ENCODE measurements at regions not wholly inside any gene's neighbourhood (a gene's known extent, or its start where the extent isn't known, plus 50 kb on each side); places are given as distances from the start of the nearest gene placed in this dataset.

DNA sequence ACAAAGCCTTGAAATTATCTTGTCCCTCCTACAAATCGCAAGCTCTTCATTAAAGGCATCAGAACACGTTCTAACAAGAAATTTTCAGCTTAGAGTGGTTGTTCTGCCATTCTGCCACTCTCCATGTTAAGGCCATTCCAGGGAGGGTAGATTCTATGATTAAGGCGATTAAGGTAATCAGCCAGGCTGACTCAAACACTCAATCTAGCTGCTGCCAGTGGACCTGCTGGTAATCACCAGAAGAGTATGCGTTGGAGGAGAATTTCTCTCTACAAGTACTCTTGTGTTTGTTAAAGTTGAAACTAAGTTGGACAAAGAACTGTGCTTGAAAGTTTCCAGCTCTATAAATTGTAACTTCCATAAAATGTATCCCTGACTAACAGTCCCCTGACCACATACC, 149.2 kb upstream of the COL1A2 start:
- peaks cover 3% of the 10 kb centered on the region for H3K27me3 Mint-ChIP-seq
- no peak overlapping the region for H3K27ac Mint-ChIP-seq
- H3K4me1 Mint-ChIP-seq = peaks cover 0 to 3% (median 0%) of the 10 kb centered on the region in 3 donors
- H3K36me3 Mint-ChIP-seq = peaks cover 2% of the 10 kb centered on the region
- no peaks in the 10 kb centered on the region for H3K9me3 Mint-ChIP-seq
- H3K4me3 Mint-ChIP-seq = no peak overlapping the region

DNA sequence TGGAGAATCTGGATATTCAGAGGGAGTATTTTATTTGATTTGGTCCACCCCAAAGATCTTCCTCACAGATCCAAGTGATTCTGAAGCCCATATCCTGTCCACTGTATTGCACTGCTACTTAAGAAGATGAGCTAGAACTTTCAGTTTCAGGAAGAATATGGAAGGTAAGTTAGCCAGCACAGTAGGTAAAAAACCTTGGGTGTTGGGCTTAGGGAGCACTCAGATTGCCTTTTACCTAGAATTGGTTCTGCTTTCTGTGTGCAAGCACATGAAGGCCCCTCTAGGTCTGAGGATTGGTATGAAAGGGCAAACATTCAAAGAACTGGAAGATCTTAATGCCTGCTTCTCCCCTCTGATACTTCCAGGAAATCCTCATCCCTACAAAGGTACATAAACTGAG, 146.7 kb upstream of the COL1A2 start:
- Mint-ChIP-seq H3K27ac (no peak overlapping the region), H3K9me3 (no peaks in the 10 kb centered on the region), H3K27me3 (peaks cover 3% of the 10 kb centered on the region)

DNA sequence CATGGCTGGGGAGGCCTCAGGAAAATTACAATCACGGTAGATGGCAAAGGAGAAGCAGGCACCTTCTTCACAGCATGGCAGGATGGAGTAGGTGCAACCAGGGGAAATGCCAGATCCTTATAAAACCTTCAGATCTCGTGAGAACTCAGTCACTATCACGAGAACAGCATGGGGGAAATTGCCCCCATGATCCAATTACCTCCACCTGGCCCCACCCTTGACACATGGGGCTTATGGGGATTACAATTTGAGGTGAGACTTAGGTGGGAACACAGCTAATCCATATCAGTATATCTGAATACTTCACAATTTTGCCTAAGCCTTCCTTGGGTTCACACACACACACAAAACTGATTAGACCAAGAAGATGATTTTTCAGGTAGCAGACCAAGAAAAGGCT, 145.1 kb upstream of the COL1A2 start:
- Mint-ChIP-seq H3K27me3 (peaks cover 3% of the 10 kb centered on the region), H3K9me3 (no peaks in the 10 kb centered on the region), H3K4me3 (no peak overlapping the region), H3K4me1 (peaks cover 0 to 3% (median 0%) of the 10 kb centered on the region in 3 donors), H3K27ac (no peak overlapping the region), H3K36me3 (peaks cover 2% of the 10 kb centered on the region)

More for the DNA sequence above, 146.7 kb upstream of the COL1A2 start:
- peaks cover 0 to 3% (median 0%) of the 10 kb centered on the region in 3 donors for H3K4me1 Mint-ChIP-seq
- H3K36me3 Mint-ChIP-seq = peaks cover 2% of the 10 kb centered on the region
- no peak overlapping the region for H3K4me3 Mint-ChIP-seq

DNA sequence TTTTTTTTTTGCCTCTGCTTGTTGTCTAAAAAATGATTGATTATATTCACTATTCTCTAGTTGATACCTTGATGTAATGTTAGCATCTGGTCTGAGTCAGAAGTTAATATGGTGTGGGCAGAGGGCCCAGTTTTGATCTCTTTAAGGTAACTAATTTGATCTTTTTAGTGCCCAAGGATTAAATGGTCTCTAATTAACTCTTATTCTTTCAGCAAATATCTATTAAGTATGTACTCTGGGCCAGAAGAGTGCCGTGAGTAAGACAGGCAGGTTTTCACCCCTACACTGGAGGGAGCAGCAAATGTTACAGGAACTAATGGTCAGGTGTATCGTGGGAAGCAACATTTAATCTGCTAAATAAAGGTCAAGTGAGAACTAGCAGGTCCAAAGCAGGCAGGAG, 144.6 kb upstream of the COL1A2 start:
- Mint-ChIP-seq H3K9me3 (peaks cover 0 to under 1% (median 0%) of the 10 kb centered on the region in 3 donors), H3K4me1 (peaks cover 0 to 3% (median 0%) of the 10 kb centered on the region in 3 donors), H3K4me3 (no peak overlapping the region), H3K36me3 (peaks cover under 1% of the 10 kb centered on the region), H3K27me3 (peaks cover 3% of the 10 kb centered on the region), H3K27ac (no peak overlapping the region)

DNA sequence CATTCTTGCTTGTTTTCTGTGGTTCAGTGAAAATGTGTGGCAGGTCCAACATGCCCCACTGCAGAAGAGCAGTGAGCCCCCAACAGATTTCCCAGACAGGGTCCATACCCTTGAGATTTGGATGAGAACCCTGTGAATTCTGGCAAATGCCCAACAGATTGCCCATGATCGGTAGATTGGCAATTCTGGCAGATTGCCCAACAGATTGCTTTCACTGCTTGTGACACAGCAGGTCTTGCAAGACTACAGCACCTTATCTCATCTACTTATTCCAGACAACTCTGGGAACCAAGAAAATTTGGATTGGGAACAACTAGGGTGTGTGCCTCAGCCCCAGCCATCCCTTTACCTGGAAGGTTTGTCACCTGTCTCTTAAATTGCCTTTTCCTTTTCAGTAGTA, 143.7 kb upstream of the COL1A2 start:
- no peaks in the 10 kb centered on the region for H3K36me3 Mint-ChIP-seq
- peaks cover 0 to 3% (median 0%) of the 10 kb centered on the region in 3 donors for H3K4me1 Mint-ChIP-seq
- peaks cover 3% of the 10 kb centered on the region for H3K27me3 Mint-ChIP-seq
- no peak overlapping the region for H3K4me3 Mint-ChIP-seq
- no peak overlapping the region for H3K27ac Mint-ChIP-seq
- peaks cover 0 to 2% (median 0%) of the 10 kb centered on the region in 3 donors for H3K9me3 Mint-ChIP-seq

DNA sequence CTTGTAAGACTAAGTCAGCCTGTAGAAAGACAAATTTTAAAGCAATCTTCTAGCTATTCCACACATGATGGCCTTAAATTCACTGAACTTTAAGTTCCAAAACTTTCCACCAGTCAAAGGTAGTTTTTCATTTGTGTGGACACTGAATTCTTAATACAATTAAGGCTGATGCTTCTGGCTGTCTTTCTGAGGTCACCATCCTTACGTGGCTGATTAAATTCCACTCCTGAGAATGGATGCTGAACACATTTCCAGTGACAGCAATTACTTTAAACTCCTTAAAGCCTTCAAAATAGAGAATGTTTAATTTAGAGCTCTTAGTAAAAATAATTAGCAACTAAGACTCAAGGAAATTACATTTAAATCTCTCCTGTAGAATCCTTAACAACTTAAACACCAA, 142.6 kb upstream of the COL1A2 start:
- H3K4me3 Mint-ChIP-seq = no peak overlapping the region
- H3K4me1 Mint-ChIP-seq = peaks cover 0 to 3% (median 0%) of the 10 kb centered on the region in 3 donors
- no peaks in the 10 kb centered on the region for H3K27me3 Mint-ChIP-seq
- no peaks in the 10 kb centered on the region for H3K36me3 Mint-ChIP-seq
- peaks cover 0 to 2% (median 0%) of the 10 kb centered on the region in 3 donors for H3K9me3 Mint-ChIP-seq
- H3K27ac Mint-ChIP-seq = no peak overlapping the region

DNA sequence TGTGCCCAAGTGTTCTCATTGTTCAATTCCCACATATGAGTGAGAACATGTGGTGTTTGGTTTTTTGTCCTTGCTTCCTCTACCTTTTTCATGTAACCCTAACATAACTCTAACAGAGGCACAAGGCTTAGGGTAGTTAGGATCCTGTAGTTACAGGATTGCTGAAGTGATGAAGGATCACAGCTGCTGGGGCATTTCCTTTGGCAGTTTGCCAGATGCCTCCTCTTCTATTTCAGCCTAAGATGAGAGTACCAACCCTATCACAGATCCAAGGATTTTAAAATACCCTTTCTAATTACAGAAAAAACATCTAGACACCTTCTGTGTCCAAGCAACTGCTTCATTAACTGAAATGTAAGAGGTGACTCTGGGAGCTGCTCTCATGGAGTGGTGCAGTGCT, 141.7 kb upstream of the COL1A2 start:
- no peak overlapping the region for H3K27ac Mint-ChIP-seq
- H3K9me3 Mint-ChIP-seq = peaks cover 0 to 2% (median 0%) of the 10 kb centered on the region in 3 donors
- no peaks in the 10 kb centered on the region for H3K36me3 Mint-ChIP-seq
- no peaks in the 10 kb centered on the region for H3K4me1 Mint-ChIP-seq
- H3K4me3 Mint-ChIP-seq = no peak overlapping the region
- H3K27me3 Mint-ChIP-seq = no peaks in the 10 kb centered on the region

DNA sequence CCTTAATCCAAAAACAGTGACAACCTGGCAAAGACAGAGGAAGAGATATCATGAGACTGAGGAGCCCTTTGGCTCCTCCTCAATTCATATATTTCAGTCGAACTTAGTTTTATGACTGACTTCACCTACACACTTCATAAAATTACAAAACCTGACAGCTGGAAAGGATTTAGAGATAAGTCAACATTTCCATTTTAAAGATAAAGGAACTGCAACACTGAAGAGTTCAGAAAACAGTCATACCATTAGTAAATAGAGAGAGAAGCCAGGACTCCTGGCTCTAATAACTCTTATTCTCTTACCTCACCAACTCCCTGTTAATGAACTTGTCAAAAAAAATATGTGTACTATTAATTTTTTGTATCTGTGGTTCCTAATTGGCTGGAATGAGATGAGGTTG, 141.0 kb upstream of the COL1A2 start:
- peaks cover 0 to 2% (median 0%) of the 10 kb centered on the region in 3 donors for H3K9me3 Mint-ChIP-seq
- H3K4me3 Mint-ChIP-seq = no peak overlapping the region
- H3K4me1 Mint-ChIP-seq = no peaks in the 10 kb centered on the region
- H3K27ac Mint-ChIP-seq = no peak overlapping the region
- H3K36me3 Mint-ChIP-seq = no peaks in the 10 kb centered on the region
- no peaks in the 10 kb centered on the region for H3K27me3 Mint-ChIP-seq

DNA sequence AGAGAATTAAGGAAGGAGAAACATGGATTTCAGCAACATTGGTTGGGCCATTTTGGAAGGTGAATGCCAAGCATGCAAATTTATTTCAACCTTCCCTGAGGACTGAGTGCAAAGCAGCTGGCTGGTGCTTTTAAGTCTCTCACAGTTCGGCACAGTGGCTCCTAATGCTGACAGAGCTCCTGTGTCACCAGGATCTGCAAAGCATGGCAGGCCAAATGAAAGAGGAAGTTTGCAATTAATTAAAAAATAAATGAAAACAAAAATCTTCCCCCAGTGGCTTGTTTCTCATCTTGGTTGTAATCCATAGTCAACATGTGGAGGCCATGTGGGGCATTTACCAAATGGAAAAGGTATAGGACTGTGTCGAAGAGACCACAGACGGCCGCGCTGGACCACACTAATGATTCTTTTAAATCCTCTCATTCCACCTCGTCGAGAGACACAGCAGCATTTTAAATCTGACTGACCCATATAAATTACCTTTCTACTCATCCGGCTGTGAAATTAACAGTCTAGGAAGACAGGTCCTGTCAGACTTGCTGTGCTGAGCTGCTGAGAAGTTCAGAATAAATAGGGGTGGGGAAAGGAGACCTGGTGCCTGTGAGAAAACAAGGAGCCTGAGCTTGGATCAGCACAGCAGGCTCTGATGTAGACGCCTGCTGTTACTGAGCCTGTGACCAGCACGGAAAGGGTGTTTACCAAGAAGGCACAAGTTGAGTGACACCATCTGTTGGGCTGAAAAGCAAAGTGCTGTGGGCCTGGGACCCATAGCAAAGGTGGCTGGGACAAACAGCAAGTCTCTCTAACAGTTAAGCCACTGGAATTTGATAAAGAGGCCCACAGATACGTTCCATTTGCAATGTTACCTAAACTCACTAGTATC, 136.0 kb upstream of the COL1A2 start:
- H3K9me3 Mint-ChIP-seq = peaks cover 0 to 2% (median 0%) of the 10 kb centered on the region in 3 donors
- H3K4me1 Mint-ChIP-seq = peaks cover 1 to 5% (median 2%) of the 10 kb centered on the region in 3 donors
- H3K27ac Mint-ChIP-seq = no peak overlapping the region
- peaks cover 5% of the 10 kb centered on the region for H3K27me3 Mint-ChIP-seq
- H3K4me3 Mint-ChIP-seq = no peak overlapping the region
- H3K36me3 Mint-ChIP-seq = no peaks in the 10 kb centered on the region

DNA sequence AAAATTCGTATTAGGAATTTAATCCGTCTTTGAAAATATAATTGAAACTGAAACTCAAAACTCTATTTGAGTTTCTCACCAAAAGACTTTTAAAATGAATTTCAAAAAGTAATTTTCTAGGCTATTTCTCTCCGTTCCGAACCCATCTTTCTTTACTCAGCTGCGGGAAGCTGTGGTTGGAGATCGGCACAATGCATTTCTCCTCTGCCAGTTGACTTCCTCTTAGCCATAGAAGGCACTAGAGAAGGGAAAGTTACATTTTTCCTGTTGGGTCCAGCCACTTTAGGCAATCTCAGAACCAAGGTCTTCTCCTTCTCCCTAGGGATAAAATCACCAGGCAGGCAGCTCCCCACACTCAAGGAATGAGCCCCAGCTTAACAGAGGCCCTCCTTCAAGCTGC, 133.6 kb upstream of the COL1A2 start:
- no peak overlapping the region for H3K27ac Mint-ChIP-seq
- H3K4me3 Mint-ChIP-seq = no peak overlapping the region
- peaks cover 1 to 5% (median 2%) of the 10 kb centered on the region in 3 donors for H3K4me1 Mint-ChIP-seq
- no peaks in the 10 kb centered on the region for H3K9me3 Mint-ChIP-seq
- H3K27me3 Mint-ChIP-seq = peaks cover 5% of the 10 kb centered on the region
- no peaks in the 10 kb centered on the region for H3K36me3 Mint-ChIP-seq

DNA sequence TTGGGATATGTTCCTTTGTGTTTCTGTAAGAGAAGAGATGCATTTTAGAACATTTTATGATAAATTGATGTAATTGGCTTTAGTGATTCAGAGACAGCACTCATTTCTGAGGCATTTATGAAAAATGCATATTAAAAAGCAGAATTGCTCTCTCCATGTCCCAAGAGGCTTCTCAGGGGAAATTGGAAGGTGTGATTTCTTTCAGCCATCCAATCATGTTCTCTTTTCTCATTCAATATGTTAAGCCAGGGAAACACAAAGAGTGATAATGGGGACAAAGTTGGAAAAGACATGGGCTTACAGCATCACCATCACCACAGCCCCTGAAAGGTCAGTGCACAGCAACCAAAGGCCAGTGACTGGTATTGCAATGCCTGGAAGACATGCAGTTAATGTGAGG, 129.9 kb upstream of the COL1A2 start:
- no peaks in the 10 kb centered on the region for H3K36me3 Mint-ChIP-seq
- H3K27ac Mint-ChIP-seq = no peak overlapping the region
- H3K4me1 Mint-ChIP-seq = peaks cover 1 to 5% (median 2%) of the 10 kb centered on the region in 3 donors

DNA sequence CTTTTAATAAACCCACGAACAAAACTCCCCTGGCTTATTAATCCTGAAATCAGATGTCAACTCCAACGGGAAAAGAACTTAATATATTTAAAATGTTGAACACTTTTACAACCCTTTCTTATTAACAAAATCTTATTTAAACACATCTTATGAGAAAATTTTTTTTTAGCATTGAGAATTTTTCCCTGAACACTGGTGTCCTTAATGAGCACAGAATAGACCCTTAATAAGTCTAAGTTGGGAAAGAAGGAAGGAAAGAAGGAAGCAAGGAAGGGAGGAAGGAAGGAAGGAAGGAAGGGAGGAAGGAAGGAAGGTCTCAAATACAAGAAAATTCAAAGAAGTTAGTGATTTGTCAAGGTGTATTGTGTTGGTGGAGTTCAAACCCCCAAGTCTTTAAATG, 129.2 kb upstream of the COL1A2 start:
- peaks cover 5% of the 10 kb centered on the region for H3K27me3 Mint-ChIP-seq
- no peaks in the 10 kb centered on the region for H3K9me3 Mint-ChIP-seq
- H3K36me3 Mint-ChIP-seq = no peaks in the 10 kb centered on the region
- peaks cover 1 to 5% (median 2%) of the 10 kb centered on the region in 3 donors for H3K4me1 Mint-ChIP-seq
- H3K4me3 Mint-ChIP-seq = no peak overlapping the region
- no peak overlapping the region for H3K27ac Mint-ChIP-seq

More for the DNA sequence above, 129.9 kb upstream of the COL1A2 start:
- peaks cover 7% of the 10 kb centered on the region for H3K27me3 Mint-ChIP-seq
- H3K9me3 Mint-ChIP-seq = no peaks in the 10 kb centered on the region
- no peak overlapping the region for H3K4me3 Mint-ChIP-seq

DNA sequence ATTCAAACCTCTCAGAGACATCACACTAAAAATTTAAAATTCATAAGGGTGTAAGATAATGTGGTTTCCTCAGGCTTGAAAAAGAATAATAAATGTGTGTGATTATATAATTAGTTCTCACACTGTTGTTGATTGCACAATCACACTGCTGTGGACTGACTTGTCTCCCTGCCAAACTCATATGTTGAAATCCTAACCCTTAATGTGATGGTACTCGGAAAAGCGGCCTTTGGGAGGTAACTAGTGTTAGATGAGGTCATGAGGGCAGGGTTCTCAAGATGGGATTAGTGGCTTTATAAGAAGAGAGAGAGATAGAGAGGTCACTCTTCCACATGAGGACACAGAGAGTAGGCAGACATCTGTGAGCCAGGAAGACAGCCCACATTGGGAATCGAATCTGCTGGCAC, 128.5 kb upstream of the COL1A2 start:
- H3K9me3 Mint-ChIP-seq = no peaks in the 10 kb centered on the region
- H3K27ac Mint-ChIP-seq = no peak overlapping the region
- no peaks in the 10 kb centered on the region for H3K36me3 Mint-ChIP-seq
- no peak overlapping the region for H3K4me3 Mint-ChIP-seq
- peaks cover 5% of the 10 kb centered on the region for H3K27me3 Mint-ChIP-seq
- peaks cover 0 to 5% (median 0%) of the 10 kb centered on the region in 3 donors for H3K4me1 Mint-ChIP-seq

DNA sequence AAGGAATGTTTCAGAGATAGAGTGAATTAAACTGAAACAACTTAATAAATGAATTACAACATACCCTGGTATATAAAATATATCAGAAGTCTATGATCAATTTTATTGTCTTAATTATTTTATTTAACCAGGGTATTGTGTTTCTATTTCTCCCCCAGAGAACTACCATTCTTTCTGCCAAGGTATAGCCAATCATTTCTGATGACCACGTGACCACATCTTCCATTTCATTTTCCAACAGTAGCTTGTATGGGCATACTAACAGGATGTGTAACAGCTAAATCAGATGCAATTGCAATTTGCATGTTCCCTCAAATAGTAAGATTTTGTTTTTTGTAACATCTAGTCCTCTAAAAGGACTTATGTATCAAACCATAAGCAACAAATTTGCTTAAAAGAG, 123.9 kb upstream of the COL1A2 start:
- Mint-ChIP-seq H3K36me3 (no peaks in the 10 kb centered on the region), H3K9me3 (no peaks in the 10 kb centered on the region), H3K4me1 (no peaks in the 10 kb centered on the region), H3K27ac (no peak overlapping the region), H3K27me3 (peaks cover 2% of the 10 kb centered on the region), H3K4me3 (no peak overlapping the region)

DNA sequence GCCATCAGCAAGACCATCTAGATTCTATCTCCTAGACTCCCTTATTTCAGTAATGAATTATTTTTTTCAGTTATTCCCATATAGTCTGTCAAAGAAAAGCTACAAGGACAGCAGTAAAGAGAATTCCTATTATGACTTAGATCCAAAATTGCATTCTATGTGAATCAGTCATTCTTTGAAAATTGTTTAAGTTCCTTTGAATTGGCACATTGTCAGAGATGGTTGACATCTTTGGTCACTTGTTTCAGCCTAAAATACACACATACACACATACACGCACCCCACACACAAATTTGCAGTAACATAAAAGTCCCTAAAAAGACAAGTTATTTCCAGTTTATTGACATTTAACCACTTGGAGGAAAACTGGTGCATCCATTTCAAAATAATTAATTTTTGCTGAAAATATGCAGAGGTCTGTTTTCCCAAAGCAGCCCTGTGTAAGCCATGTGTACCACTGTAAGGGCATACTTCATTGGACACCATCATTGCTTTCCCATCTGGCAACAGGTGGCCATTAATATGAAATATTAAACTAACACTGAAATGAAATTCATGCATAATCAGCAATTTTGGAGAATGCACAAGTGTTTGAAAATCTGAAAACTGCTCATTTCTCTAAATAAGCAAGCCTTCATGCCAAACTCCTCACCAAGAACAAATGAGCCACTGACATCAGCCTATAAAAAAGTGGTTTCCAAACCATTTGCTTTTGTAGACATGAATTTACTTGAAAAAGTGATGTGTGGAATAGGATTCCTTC, 121.7 kb upstream of the COL1A2 start:
- Mint-ChIP-seq H3K27me3 (no peaks in the 10 kb centered on the region), H3K4me1 (no peaks in the 10 kb centered on the region), H3K9me3 (no peaks in the 10 kb centered on the region), H3K4me3 (no peak overlapping the region), H3K36me3 (no peaks in the 10 kb centered on the region), H3K27ac (no peak overlapping the region)

Measured in IgD-negative memory B cell (primary cell).